ENCODE measurements at regions not wholly inside any gene's neighbourhood (a gene's known extent, or its start where the extent isn't known, plus 50 kb on each side); places are given as distances from the start of the nearest gene placed in this dataset.

DNA sequence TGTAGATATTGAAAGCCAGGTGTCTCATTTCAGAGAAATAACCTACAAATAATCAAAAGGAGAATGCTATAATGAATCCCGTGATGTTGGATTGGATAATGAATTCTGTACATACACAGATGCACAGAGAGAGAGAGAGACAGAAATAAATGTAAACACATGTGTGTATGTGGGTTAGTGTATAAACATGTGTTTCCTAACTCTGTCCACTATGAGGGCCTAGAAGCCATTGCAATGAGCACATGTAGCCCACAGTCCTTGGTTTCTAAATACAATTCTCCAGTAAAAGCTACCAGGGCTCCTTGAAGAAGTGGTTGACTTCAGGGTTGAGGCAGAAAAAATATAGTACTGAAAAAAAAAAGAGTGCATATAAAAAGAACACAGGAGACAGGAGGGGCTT lies 109.5 kb downstream of the INHBB start:
- Histone ChIP-seq H3K36me3 (no peaks in the 10 kb centered on the region), H3K4me3 (ENCODE audit: low read depth, low read length) (no peak overlapping the region), H3K27me3 (no peaks in the 10 kb centered on the region), H3K4me1 (no peaks in the 10 kb centered on the region), H3K9me3 (no peaks in the 10 kb centered on the region)
- TF ChIP-seq, protein P1, sequence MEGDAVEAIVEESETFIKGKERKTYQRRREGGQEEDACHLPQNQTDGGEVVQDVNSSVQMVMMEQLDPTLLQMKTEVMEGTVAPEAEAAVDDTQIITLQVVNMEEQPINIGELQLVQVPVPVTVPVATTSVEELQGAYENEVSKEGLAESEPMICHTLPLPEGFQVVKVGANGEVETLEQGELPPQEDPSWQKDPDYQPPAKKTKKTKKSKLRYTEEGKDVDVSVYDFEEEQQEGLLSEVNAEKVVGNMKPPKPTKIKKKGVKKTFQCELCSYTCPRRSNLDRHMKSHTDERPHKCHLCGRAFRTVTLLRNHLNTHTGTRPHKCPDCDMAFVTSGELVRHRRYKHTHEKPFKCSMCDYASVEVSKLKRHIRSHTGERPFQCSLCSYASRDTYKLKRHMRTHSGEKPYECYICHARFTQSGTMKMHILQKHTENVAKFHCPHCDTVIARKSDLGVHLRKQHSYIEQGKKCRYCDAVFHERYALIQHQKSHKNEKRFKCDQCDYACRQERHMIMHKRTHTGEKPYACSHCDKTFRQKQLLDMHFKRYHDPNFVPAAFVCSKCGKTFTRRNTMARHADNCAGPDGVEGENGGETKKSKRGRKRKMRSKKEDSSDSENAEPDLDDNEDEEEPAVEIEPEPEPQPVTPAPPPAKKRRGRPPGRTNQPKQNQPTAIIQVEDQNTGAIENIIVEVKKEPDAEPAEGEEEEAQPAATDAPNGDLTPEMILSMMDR (IDR thresholded peaks at IDR 0.05; ENCODE audit: low read depth, low read length): no peak
- no peak for DNase-seq

DNA sequence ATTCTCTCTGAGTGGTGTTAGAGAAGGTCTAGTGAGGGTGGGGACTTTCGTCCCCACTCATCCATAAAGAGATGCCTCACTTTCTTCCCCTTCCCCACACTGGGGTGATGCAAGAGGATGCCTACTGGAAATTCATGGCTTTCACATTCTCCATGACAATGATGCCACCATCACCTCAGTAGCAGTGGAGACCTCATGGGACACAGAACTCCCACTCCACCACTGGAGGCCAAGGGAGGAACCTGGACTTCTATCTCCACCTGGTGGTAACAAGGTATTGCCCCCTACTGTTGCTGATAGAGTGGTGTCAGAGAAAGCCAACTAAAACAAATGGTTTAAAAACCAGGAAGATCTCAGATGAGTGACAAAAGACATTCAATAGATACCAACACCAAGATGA lies 110.9 kb downstream of the INHBB start:
- H3K4me1 ChIP-seq: no peaks in the 10 kb centered on the region

DNA sequence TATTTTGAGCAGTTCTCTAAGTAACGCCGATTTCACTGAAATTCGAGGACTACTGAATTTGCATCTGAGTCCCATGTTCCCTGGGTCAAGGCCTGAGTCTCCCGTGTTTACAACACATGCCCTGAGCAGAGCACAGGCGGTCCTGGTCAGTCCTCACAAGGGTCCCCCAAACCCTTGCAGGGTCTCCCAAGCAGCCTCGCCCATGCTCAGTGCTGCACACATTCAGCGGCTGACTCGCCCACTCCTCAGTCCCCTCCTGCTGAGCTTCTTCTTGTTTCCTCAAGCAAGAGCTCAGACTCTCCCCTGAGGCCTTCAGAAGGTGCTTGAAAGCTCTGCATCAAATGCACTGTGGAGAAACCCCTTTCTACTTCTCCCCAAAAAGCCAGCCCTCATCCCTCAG lies 114.6 kb downstream of the INHBB start:
- TF ChIP-seq, protein P1 (IDR thresholded peaks at IDR 0.05; ENCODE audit: low read depth, low read length): no peak
- Histone ChIP-seq H3K4me1 (no peaks in the 10 kb centered on the region), H3K27me3 (no peaks in the 10 kb centered on the region), H3K4me3 (ENCODE audit: low read depth, low read length) (no peak overlapping the region), H3K36me3 (no peaks in the 10 kb centered on the region), H3K9me3 (no peaks in the 10 kb centered on the region)
- no peak for DNase-seq

More for the DNA sequence above, 110.9 kb downstream of the INHBB start:
- H3K36me3 ChIP-seq: no peaks in the 10 kb centered on the region
- no peak overlapping the region for H3K4me3 ChIP-seq (ENCODE audit: low read depth, low read length)
- TF ChIP-seq, protein P1 (IDR thresholded peaks at IDR 0.05; ENCODE audit: low read depth, low read length): no peak
- no peaks in the 10 kb centered on the region for H3K27me3 ChIP-seq
- no peak for DNase-seq
- H3K9me3 ChIP-seq: no peaks in the 10 kb centered on the region

DNA sequence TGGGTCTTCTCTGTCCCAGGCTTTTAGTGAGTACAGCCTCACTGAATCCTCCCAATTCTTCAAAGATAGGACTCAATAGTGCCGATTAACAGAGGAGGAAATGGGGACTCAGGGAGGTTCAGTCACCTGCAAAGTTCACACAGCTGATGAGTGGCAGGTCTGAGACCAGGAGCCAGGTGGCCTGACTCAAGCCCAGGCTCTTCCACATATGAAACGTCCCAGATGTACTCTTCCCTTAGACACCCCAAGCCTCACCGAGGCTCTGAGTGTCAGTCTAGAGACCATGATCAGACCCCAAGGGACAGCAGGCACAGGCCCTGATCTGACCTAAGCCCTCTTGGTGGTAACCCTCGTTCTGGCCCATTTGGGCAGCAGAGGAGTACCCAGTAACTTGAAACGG lies 115.2 kb downstream of the INHBB start:
- no peak overlapping the region for H3K4me3 ChIP-seq (ENCODE audit: low read depth, low read length)
- TF ChIP-seq, protein P1 (IDR thresholded peaks at IDR 0.05; ENCODE audit: low read depth, low read length): no peak
- no peaks in the 10 kb centered on the region for H3K27me3 ChIP-seq
- no peak for DNase-seq
- H3K36me3 ChIP-seq: no peaks in the 10 kb centered on the region
- H3K9me3 ChIP-seq: no peaks in the 10 kb centered on the region
- no peaks in the 10 kb centered on the region for H3K4me1 ChIP-seq

DNA sequence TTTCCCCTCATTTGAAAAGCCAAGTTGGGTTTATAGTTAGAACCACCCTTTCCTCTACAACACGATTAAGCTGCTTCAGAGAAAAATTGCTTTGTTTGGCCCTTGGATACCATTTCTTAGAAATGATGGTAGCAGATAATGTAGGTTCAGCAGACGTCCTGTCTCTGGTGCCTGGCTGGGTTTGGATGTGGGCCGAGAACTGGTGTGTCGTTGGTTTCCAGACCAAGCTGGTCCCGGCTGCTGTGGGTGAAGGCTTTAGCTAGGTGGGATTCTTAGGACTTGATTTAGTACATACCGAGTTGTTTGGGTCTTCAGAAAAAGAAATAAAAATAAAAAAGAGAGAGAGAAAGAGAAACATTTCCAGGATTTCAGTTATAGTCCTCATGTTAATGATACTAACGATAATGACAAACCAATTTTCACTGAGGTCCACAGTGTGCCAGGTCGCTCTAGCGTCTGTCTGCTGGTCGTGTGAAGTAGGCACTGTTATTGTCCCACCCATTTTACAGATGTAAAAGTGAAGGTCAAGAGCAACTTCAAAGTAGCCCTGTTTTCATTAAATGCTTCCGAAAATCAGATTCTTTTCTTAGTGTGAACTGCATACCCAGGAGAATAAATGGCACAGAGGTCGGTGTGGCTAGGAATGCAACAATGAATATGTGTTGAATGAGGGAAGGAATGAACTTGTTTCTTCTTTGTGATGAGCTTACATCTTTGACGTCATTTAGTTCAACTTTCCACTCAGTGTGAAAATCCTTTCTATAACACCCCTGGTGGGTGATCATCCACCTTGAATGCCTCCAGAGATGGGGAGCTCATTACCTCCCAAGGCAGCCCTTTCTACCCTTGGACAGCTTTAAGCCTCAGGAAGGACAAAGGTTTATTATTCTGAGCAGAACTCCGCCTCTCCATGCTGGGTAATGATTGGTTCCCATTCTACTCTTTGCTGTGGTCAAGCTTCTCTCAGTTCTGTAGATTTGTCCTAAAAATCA lies 115.9 kb downstream of the INHBB start:
- no peak for DNase-seq
- TF ChIP-seq, protein P1 (IDR thresholded peaks at IDR 0.05; ENCODE audit: low read depth, low read length): no peak
- Histone ChIP-seq H3K4me3 (ENCODE audit: low read depth, low read length) (no peak overlapping the region), H3K4me1 (no peaks in the 10 kb centered on the region), H3K36me3 (no peaks in the 10 kb centered on the region), H3K9me3 (no peaks in the 10 kb centered on the region), H3K27me3 (no peaks in the 10 kb centered on the region)

DNA sequence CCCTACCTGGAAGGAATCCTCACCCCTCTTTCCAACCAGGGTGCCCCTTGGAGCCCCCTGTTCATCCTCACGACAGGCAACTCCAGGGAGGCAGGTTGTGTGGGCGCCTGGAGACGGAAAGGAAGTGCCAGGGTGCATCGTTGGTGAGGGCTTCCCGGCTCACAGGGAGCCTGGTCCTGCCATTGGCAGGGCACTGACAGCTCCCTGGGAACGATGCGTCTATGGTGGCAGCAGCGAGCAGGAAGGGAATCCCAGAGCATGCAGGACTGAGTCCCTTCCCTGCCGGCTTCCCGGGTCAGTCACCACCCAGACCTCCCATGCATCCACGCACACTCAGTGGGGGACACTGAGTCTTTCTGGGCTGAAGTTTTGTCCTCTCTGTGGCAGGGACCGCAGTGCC lies 117.6 kb downstream of the INHBB start:
- no peaks in the 10 kb centered on the region for H3K27me3 ChIP-seq
- TF ChIP-seq, protein P1 (IDR thresholded peaks at IDR 0.05; ENCODE audit: low read depth, low read length): no peak
- no peaks in the 10 kb centered on the region for H3K9me3 ChIP-seq
- H3K36me3 ChIP-seq: no peaks in the 10 kb centered on the region
- no peak for DNase-seq
- H3K4me3 ChIP-seq (ENCODE audit: low read depth, low read length): no peak overlapping the region
- no peaks in the 10 kb centered on the region for H3K4me1 ChIP-seq
